GM10847 (cell line): ENCODE measurements at regions not wholly inside any gene's neighbourhood (a gene's known extent, or its start where the extent isn't known, plus 50 kb on each side); places are given as distances from the start of the nearest gene placed in this dataset.

Experiments
- POLR2A ChIP-seq: IDR thresholded peaks from 2 replicates; pipeline ENCODE4 v1.6.1; 2011; ENCODE audit not compliant: insufficient read length; ENCODE audit errors: extremely low read depth

- no peak for TF ChIP-seq POLR2A
Observed at GRCh38 chr2:64400733-64401528, 53.0 kb upstream of the LGALSL start.

DNA sequence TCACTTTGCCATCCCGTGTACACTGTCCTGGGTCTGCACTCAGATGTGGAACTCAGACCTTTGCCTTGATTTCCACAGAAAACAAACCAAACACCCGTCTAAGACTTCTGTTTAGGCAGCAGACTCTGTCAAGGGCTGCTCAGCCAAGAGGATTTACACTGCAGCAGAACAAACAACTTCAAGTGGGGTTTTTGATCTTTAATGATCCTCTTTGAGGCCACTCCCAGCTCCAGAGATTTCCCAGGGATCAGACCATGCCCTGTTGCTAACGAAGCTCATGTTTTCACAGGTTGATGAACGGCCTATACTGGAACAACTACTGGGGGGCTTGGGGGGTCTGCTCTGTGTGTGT lies 52.5 kb upstream of the LGALSL start:
- TF ChIP-seq POLR2A, result no peak

GRCh38 chr2:64402876-64403275 lies 51.1 kb upstream of the LGALSL start:
- no peak for TF ChIP-seq POLR2A

DNA sequence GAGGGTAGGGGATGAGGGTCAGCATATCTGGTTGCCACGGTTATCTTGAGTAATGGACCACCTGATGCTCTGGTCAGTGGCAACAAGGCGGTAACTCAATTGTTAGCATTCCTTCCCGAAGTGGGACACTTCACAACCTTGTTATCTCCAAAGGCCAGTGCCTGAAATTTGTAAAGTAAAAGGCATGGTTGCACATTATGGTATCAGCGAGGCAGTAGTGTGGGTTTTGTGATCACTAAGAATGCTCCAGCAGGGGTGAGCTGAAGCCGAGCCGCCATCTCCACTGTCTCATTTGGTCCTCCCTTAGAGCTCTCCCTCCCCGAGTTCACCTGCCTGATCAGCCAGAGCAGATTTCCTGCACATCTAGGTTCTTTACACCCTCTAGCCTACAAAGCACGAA lies 50.5 kb upstream of the LGALSL start:
- TF ChIP-seq POLR2A, result no peak

DNA sequence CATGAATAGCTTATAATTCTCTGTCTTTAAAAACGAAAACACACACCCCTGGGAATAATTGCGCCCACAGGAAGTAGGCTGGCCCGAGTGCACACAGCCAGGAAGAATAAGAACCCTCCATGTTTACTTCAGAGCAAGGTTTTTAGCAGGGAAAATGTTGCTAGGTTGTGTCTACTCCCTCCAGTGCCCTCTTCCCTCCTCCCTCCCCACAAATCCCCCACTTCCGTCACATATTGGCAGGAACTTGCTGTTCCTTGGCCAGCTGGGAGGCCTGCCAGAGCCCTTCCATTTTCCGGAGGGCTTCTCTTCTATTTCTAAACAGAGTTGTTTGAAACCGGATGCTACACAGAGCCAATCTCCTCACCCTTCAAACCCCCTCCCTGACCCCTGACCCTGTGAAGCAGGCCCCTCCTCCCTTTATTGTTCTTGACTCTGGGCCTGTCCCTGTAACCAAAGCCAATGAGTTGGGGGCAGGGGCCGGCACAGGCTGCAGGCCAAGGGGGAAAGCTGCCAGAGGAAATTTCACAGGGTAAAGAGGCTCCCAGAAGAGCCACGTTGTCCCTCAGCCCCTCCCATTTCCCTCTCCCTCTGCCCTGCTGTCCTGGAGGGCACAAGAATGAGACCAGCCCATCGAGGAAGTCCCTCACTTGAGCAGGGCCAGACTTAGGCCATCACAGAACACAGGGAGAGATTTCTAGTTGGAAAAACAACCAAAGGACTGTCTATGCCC lies 49.8 kb upstream of the LGALSL start:
- TF ChIP-seq POLR2A, result no peak
